NCI-H2196 (cell line): ENCODE measurements at regions not wholly inside any gene's neighbourhood (a gene's known extent, or its start where the extent isn't known, plus 50 kb on each side); places are given as distances from the start of the nearest gene placed in this dataset.
A peak's percentile ranks its signal among the peaks of the same experiment; 100 is the strongest.

Experiments
- DNase-seq: peaks from one replicate; lab custom pipeline; 2025; ENCODE audit not compliant: unreplicated experiment; lab: John Stamatoyannopoulos, UW

GRCh38 chr13:78341032-78341431, 262.3 kb downstream of the POU4F1 start:
- no peak for DNase-seq

- DNase-seq: no peak
These were observed 263.4 kb downstream of the POU4F1 start for GRCh38 chr13:78339927-78340326.

GRCh38 chr13:78334059-78334458, 269.3 kb downstream of the POU4F1 start:
- no peak for DNase-seq

- DNase-seq: no peak
These were observed 276.7 kb downstream of the POU4F1 start for GRCh38 chr13:78326633-78327032.

GRCh38 chr13:78325585-78325984, 277.8 kb downstream of the POU4F1 start:
- no peak for DNase-seq

GRCh38 chr13:78323848-78324247, 279.5 kb downstream of the POU4F1 start:
- DNase-seq: no peak

GRCh38 chr13:78323040-78323439, 280.3 kb downstream of the POU4F1 start:
- DNase-seq: no peak

GRCh38 chr13:78319101-78319627, 284.2 kb downstream of the POU4F1 start:
- no peak for DNase-seq

- DNase-seq: peak; percentile 0
These were observed 286.3 kb downstream of the POU4F1 start for GRCh38 chr13:78317030-78317429.

GRCh38 chr13:78309497-78310180, 293.7 kb downstream of the POU4F1 start:
- DNase-seq: no peak

- DNase-seq: no peak
These were observed 296.7 kb downstream of the POU4F1 start for GRCh38 chr13:78306519-78307206.

- DNase-seq: no peak
These were observed 298.2 kb downstream of the POU4F1 start for GRCh38 chr13:78305171-78305570.

GRCh38 chr13:78299832-78300623, 303.3 kb downstream of the POU4F1 start:
- no peak for DNase-seq

GRCh38 chr13:78298657-78299056, 304.7 kb downstream of the POU4F1 start:
- DNase-seq: no peak

- no peak for DNase-seq
These were observed 316.6 kb downstream of the POU4F1 start for GRCh38 chr13:78286748-78287147.

- no peak for DNase-seq
These were observed 338.3 kb downstream of the POU4F1 start for GRCh38 chr13:78265098-78265497.

- no peak for DNase-seq
These were observed 339.7 kb upstream of the EDNRB start for GRCh38 chr13:78258304-78258703.

GRCh38 chr13:78256484-78256883, 337.9 kb upstream of the EDNRB start:
- DNase-seq: no peak

GRCh38 chr13:78254113-78254512, 335.5 kb upstream of the EDNRB start:
- no peak for DNase-seq

GRCh38 chr13:78247362-78247761, 328.7 kb upstream of the EDNRB start:
- no peak for DNase-seq

GRCh38 chr13:78241278-78241919, 322.8 kb upstream of the EDNRB start:
- DNase-seq: no peak
